ENCODE measurements at regions not wholly inside any gene's neighbourhood (a gene's known extent, or its start where the extent isn't known, plus 50 kb on each side); places are given as distances from the start of the nearest gene placed in this dataset.
A peak's percentile ranks its signal among the peaks of the same experiment; 100 is the strongest.

DNA sequence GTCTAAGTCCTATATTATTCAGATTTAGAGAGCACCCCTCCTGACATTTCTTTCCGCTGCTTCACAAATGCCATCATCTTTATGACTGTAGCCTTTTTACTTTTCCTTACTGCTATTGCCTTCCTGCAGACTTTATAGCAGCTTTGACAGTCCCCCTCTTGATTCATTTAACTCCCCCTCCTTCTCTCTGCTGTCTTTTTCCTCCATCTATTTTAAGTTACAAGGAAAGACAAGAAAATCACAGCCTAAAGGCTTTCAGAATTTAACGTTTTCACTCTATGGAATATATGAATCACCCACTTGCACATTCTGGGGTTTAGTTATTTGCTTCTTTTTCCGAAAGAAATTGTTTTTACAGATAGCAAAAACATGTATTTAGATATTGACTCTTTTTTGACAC lies 183.4 kb upstream of the SETBP1 start:
- no peaks in the 10 kb centered on the region for H3K27me3 ChIP-seq (ENCODE audit: control insufficient read depth, insufficient read depth, low read length)
- no peaks in the 10 kb centered on the region for H3K4me1 ChIP-seq (ENCODE audit: control insufficient read depth in 2 of 3, insufficient read depth in 2 of 3, low read depth in 1 of 3, low read length in 3 of 3)
- intact Hi-C loops (cut with DNase I) = no loop called here
- TF ChIP-seq, protein P1, sequence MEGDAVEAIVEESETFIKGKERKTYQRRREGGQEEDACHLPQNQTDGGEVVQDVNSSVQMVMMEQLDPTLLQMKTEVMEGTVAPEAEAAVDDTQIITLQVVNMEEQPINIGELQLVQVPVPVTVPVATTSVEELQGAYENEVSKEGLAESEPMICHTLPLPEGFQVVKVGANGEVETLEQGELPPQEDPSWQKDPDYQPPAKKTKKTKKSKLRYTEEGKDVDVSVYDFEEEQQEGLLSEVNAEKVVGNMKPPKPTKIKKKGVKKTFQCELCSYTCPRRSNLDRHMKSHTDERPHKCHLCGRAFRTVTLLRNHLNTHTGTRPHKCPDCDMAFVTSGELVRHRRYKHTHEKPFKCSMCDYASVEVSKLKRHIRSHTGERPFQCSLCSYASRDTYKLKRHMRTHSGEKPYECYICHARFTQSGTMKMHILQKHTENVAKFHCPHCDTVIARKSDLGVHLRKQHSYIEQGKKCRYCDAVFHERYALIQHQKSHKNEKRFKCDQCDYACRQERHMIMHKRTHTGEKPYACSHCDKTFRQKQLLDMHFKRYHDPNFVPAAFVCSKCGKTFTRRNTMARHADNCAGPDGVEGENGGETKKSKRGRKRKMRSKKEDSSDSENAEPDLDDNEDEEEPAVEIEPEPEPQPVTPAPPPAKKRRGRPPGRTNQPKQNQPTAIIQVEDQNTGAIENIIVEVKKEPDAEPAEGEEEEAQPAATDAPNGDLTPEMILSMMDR (IDR thresholded peaks at IDR 0.05; ENCODE audit: borderline replicate concordance, extremely low read depth, insufficient read depth) = no peak
- no peak for FAIRE-seq
- H3K9ac ChIP-seq (ENCODE audit: low read length in 3 of 3) = no peak overlapping the region
- no peak overlapping the region for H3K27ac ChIP-seq (ENCODE audit: low read depth in 2 of 2, low read length in 2 of 2)
- H3K4me3 ChIP-seq (ENCODE audit: low read length in 3 of 3) = no peak overlapping the region
- no peaks in the 10 kb centered on the region for H3K36me3 ChIP-seq (ENCODE audit: control insufficient read depth in 2 of 3, insufficient read depth in 3 of 3, low read length in 3 of 3)
- DNase-seq = peak in 2 of 5 donors; percentile 24 to 45
- H3K9me3 ChIP-seq (ENCODE audit: control insufficient read depth in 2 of 3, insufficient read depth in 1 of 3, low read length in 3 of 3) = no peaks in the 10 kb centered on the region

DNA sequence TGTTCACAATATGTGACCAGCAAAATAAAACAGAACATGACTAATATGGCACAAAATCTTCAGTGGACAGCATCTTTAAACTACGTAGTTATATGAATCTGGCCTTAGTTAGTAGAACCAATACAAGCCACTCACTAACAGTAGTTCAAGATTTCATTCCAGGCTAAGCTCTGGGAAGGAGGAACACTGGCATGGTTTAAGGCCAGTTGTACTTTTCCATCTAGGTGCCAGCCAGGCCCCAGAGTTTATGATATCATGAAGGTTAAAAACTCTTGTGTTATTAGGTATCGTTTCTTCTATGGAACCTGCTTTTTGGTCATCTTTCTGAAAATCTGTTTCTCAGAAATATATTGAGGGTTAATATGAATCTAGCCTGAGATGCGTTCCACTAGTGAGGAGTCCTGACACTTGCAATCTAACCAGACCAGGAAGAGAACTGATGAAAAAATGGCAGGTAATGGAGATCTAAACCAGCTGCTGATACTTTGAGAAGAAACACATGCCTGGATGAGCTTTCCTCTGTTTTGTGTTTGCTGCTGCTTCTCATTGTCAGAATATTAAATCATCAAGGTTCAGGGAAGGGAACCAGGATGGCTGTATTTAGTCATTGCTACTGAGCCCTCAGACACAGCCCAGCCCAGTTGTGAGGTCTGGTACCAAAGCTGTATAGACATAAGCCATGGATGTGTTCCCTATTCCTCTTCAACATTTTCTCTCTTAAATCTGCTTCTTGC lies 182.8 kb upstream of the SETBP1 start:
- H3K36me3 ChIP-seq (ENCODE audit: control insufficient read depth in 2 of 3, insufficient read depth in 3 of 3, low read length in 3 of 3) = no peaks in the 10 kb centered on the region
- peak in 2 of 5 donors; percentile 19 to 40 for DNase-seq
- no peak for FAIRE-seq
- no peak overlapping the region for H3K9ac ChIP-seq (ENCODE audit: low read length in 3 of 3)
- H3K9me3 ChIP-seq (ENCODE audit: control insufficient read depth in 2 of 3, insufficient read depth in 1 of 3, low read length in 3 of 3) = no peaks in the 10 kb centered on the region
- no peak overlapping the region for H3K4me3 ChIP-seq (ENCODE audit: low read length in 3 of 3)
- no peaks in the 10 kb centered on the region for H3K4me1 ChIP-seq (ENCODE audit: control insufficient read depth in 2 of 3, insufficient read depth in 2 of 3, low read depth in 1 of 3, low read length in 3 of 3)
- TF ChIP-seq, protein P1 (IDR thresholded peaks at IDR 0.05; ENCODE audit: borderline replicate concordance, extremely low read depth, insufficient read depth) = no peak
- intact Hi-C loops (cut with DNase I) = no loop called here
- H3K27ac ChIP-seq (ENCODE audit: low read depth in 2 of 2, low read length in 2 of 2) = no peak overlapping the region
- no peaks in the 10 kb centered on the region for H3K27me3 ChIP-seq (ENCODE audit: control insufficient read depth, insufficient read depth, low read length)

DNA sequence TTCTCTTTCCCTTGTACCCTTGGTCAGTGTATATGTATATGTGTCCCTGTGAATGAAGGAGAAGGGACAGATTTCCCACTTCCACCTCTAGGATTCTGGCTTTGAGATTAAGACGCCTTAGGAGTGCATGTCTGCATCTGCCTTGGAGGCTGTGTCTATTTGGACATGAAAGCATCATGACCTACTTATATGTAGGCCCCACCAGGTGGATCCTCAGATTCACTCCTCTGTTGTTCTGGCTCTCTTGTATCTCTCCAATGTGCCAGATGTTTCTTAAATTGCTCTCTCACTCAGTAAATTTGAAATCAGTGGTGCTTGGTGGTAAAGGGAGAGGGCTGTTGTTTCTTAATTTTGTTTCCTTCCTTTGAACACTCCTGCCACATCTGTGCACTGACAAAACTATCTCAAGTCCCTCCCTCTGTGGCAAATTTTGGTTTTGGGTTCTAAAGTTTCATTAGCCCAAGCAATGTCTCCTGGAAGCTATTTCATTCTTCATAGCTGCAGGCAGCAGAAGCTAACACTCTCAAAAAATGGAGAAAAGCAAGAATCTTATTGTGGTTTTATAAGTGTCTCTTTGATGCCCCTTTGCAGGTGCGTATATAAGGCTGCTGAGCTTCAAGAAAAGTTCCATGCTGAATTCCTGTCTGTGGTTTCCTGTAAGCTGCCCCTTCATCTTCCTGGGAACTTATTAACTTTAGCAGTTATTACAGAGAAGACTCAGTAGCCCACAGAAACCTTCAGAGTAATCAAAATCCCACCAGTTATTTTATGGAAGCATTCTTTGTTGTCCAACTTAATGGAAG lies 179.7 kb upstream of the SETBP1 start:
- Histone ChIP-seq H3K4me1 (ENCODE audit: control insufficient read depth in 2 of 3, insufficient read depth in 2 of 3, low read depth in 1 of 3, low read length in 3 of 3) (no peaks in the 10 kb centered on the region), H3K36me3 (ENCODE audit: control insufficient read depth in 2 of 3, insufficient read depth in 3 of 3, low read length in 3 of 3) (no peaks in the 10 kb centered on the region), H3K27ac (ENCODE audit: low read depth in 2 of 2, low read length in 2 of 2) (no peak overlapping the region), H3K9ac (ENCODE audit: low read length in 3 of 3) (no peak overlapping the region), H3K27me3 (ENCODE audit: control insufficient read depth, insufficient read depth, low read length) (no peaks in the 10 kb centered on the region), H3K4me3 (ENCODE audit: low read length in 3 of 3) (no peak overlapping the region), H3K9me3 (ENCODE audit: control insufficient read depth in 2 of 3, insufficient read depth in 1 of 3, low read length in 3 of 3) (no peaks in the 10 kb centered on the region)
- no peak for FAIRE-seq
- TF ChIP-seq, protein P1 (IDR thresholded peaks at IDR 0.05; ENCODE audit: borderline replicate concordance, extremely low read depth, insufficient read depth) = no peak
- no peak for DNase-seq
- intact Hi-C loops (cut with DNase I) = no loop called here

All from kidney (tissue), 13 donors.